Upper lobe of right lung (tissue), 1 donor: ENCODE measurements at regions not wholly inside any gene's neighbourhood (a gene's known extent, or its start where the extent isn't known, plus 50 kb on each side); places are given as distances from the start of the nearest gene placed in this dataset.

Experiments used
- ATAC-seq: fragments of 200-7000 bp; cut with Tn5 transposase; one replicate; pipeline ENCODE4 v1.9.1; 2020; ENCODE audit warnings: mild to moderate bottlenecking, moderate library complexity
- DNase-seq: peaks from one replicate; pipeline ENCODE4 v3.0.0-alpha.2; 2020
- H3K27ac ChIP-seq: fragments of 200-600 bp; one replicate; pipeline ENCODE4 v1.8.0; 2022
- H3K27me3 ChIP-seq: fragments of 200-600 bp; one replicate; pipeline ENCODE4 v1.8.0; 2022; ENCODE audit warnings: mild to moderate bottlenecking
- H3K36me3 ChIP-seq: fragments of 200-600 bp; one replicate; pipeline ENCODE4 v1.8.0; 2022
- H3K4me1 ChIP-seq: fragments of 200-600 bp; one replicate; pipeline ENCODE4 v1.8.0; 2022
- H3K4me3 ChIP-seq: fragments of 200-600 bp; one replicate; pipeline ENCODE4 v1.8.0; 2022; ENCODE audit warnings: mild to moderate bottlenecking
- H3K9me3 ChIP-seq: fragments of 200-600 bp; one replicate; pipeline ENCODE4 v1.8.0; 2022
- CTCF ChIP-seq: fragments of 200-600 bp; IDR thresholded peaks from one replicate; pipeline ENCODE4 v1.8.0; 2022; ENCODE audit warnings: antibody characterized with exemption
- intact Hi-C: fragments of 100-400 bp; cut with DNase I; formaldehyde crosslinking; loops from one replicate; pipeline ENCODE4 v1.11.0; 2022
- donor health status: DM: no; HTN: yes; CAD: no; lungs with severe emphysema.

- Histone ChIP-seq H3K4me3 (no peak overlapping the region), H3K27ac (no peak overlapping the region), H3K9me3 (no peaks in the 10 kb centered on the region), H3K4me1 (no peaks in the 10 kb centered on the region), H3K27me3 (peaks cover 18% of the 10 kb centered on the region), H3K36me3 (no peaks in the 10 kb centered on the region)
- intact Hi-C loops = no loop called here
- no peak for DNase-seq
- peak; percentile 82 for ATAC-seq
- TF ChIP-seq CTCF = no peak
Observed at GRCh38 chr15:69628256-69629093, 175.9 kb downstream of the RPLP1 start.

GRCh38 chr15:69629631-69630161 lies 177.1 kb downstream of the RPLP1 start:
- no peaks in the 10 kb centered on the region for H3K36me3 ChIP-seq
- intact Hi-C loops = no loop called here
- no peak overlapping the region for H3K27ac ChIP-seq
- H3K27me3 ChIP-seq = peaks cover 13% of the 10 kb centered on the region
- DNase-seq = no peak
- H3K4me3 ChIP-seq = no peak overlapping the region
- no peak for ATAC-seq
- no peak for TF ChIP-seq CTCF
- no peaks in the 10 kb centered on the region for H3K9me3 ChIP-seq
- H3K4me1 ChIP-seq = no peaks in the 10 kb centered on the region

GRCh38 chr15:69631005-69631404 lies 178.4 kb downstream of the RPLP1 start:
- TF ChIP-seq CTCF = no peak
- Histone ChIP-seq H3K4me3 (no peak overlapping the region), H3K36me3 (no peaks in the 10 kb centered on the region), H3K9me3 (no peaks in the 10 kb centered on the region), H3K27me3 (peaks cover 13% of the 10 kb centered on the region), H3K4me1 (no peaks in the 10 kb centered on the region), H3K27ac (no peak overlapping the region)
- DNase-seq (no peak), ATAC-seq (no peak)
- intact Hi-C loops = no loop called here

GRCh38 chr15:69631978-69632377 lies 179.4 kb downstream of the RPLP1 start:
- Histone ChIP-seq H3K27ac (no peak overlapping the region), H3K4me1 (no peaks in the 10 kb centered on the region), H3K27me3 (peaks cover 13% of the 10 kb centered on the region), H3K9me3 (no peaks in the 10 kb centered on the region), H3K4me3 (no peak overlapping the region), H3K36me3 (no peaks in the 10 kb centered on the region)
- TF ChIP-seq CTCF = no peak
- ATAC-seq = no peak
- intact Hi-C loops = no loop called here
- no peak for DNase-seq

- ATAC-seq = no peak
- TF ChIP-seq CTCF = no peak
- no peak overlapping the region for H3K4me3 ChIP-seq
- H3K9me3 ChIP-seq = no peaks in the 10 kb centered on the region
- intact Hi-C loops = no loop called here
- no peaks in the 10 kb centered on the region for H3K4me1 ChIP-seq
- H3K27ac ChIP-seq = no peak overlapping the region
- no peak for DNase-seq
- peaks cover 13% of the 10 kb centered on the region for H3K27me3 ChIP-seq
- H3K36me3 ChIP-seq = no peaks in the 10 kb centered on the region
Observed at GRCh38 chr15:69634860-69635259, 182.2 kb downstream of the RPLP1 start.
